HG03039 (cell line): ENCODE measurements at regions not wholly inside any gene's neighbourhood (a gene's known extent, or its start where the extent isn't known, plus 50 kb on each side); places are given as distances from the start of the nearest gene placed in this dataset.
"Not testable (repeated sequence)": the region's sequence is repeated elsewhere in the genome, so short reads cannot be mapped to it uniquely, and the experiment has no call there.

Experiments used
- ATAC-seq: cut with Tn5 transposase; IDR thresholded peaks from one replicate; pipeline ENCODE4 v1.9.1; 2021; ENCODE audit warnings: mild to moderate bottlenecking, moderate library complexity; ENCODE audit not compliant: unreplicated experiment

- ATAC-seq, result no peak
Observed at GRCh38 chr17:77560841-77561240, 397.7 kb upstream of the TNRC6C start.

DNA sequence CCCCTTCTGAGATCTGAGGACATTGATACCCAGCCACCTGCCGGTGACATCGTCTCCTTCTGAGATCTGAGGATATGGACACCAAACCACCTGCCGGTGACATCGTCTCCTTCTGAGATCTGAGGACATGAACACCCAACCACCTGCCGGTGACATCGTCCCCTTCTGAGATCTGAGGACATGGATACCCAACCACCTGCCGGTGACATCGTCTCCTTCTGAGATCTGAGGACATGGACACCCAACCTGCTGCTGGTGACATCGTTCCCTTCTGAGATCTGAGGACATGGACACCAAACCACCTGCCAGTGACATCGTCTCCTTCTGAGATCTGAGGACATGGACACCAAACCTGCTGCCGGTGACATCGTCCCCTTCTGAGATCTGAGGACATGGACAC lies 396.1 kb upstream of the TNRC6C start:
- ATAC-seq, result not testable (repeated sequence)

- no peak for ATAC-seq
Observed at GRCh38 chr17:77563439-77564102, 394.9 kb upstream of the TNRC6C start.

GRCh38 chr17:77564278-77564920 lies 394.1 kb upstream of the TNRC6C start:
- no peak for ATAC-seq

DNA sequence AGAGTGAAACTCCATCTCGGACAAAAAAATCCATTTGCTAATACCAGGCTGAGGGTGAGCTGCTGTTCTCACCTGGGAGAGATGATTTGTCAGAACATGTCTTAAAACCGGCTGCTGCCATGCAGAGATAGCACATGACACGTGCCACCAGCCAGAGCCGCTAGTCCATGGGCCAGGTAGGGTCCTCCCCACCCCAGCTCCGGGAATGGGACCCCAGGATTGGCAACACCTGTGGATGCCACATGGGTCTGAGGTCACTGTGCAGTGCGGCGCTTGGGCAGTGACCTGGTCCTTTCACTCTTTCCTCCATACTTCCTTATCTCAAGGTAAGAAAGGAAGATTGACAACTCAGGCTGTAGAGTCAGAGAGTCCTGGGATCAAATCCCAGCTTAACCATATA lies 393.3 kb upstream of the TNRC6C start:
- no peak for ATAC-seq

- no peak for ATAC-seq
Observed at GRCh38 chr17:77566151-77566550, 392.4 kb upstream of the TNRC6C start.

DNA sequence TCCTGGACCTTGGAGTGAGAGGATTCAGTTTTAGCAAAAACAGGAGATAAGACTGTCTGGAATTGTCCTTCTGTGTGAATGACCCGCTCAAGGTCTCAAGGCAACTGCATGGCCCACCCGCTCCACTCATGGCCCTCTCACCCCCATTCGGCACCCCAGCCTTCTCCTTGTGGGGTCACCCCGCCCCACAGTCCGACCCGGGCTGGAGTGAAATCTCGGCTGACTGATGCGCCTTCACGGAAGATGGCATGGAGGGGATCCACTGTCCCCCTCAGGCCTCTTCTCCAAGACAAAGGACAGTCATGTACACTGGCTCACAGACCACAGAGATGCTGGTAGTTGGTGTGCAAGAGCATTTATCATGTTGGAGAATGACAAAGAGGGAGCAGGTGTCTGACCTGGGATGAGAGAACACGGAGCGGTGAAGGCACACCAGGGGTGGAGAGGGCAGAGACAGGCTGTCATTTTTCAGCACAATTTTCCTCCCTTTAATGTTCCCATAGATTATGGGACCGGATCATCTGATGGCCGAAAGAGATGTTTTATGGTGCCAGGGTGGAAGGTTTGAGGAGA lies 391.9 kb upstream of the TNRC6C start:
- ATAC-seq, result no peak

GRCh38 chr17:77568540-77568939 lies 390.0 kb upstream of the TNRC6C start:
- no peak for ATAC-seq

DNA sequence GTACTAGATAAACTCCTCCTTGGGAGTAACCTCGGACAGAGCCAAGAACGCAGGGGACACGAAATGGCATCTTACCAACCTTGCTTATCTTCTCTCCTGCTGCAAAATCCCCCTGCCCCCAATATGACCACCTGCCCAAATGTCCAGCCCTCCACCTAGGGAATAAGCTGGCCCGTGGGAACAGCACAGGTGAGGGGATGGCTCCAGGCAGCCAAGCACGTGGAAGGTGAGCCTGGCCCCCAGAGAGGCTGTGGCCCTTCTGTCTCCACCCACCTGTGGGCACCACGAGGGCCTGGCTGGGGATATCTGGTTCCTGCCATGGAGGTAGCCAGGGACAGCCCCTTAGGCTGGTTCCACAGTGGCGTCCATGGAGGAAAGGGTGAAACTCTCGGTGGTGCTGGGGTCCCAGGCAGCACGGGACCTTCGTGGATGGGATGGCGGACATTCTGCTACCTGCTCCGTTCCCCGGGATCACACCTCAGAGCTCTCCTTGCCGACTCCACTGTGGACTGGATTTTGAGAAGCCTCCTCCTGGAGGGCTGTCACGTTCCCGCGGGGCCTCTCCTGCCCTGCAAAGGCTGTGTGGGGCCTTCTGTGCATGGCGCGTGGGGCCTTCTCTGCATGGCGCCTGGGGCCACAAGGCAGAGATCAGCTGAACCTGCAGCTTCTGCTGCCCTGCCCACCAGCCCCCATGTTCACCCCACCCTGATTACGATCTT lies 388.5 kb upstream of the TNRC6C start:
- no peak for ATAC-seq

DNA sequence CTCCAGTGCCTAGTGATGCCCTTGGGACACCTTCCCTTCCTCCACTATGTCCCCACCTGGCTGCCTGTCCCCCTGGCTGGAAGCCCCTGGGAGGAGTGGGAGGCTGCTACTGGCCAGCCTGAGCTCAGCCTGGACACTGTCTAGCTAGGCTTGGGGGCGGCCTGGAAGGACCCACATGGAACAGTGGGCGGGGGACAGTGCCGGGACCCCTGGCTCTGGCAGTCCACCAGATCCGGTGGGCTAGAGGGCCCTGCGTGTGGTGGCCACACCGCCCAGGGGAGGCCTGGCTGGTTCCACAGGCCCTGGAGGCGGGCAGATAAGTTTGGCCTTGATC lies 388.0 kb upstream of the TNRC6C start:
- ATAC-seq, result no peak

- ATAC-seq, result no peak
Observed at GRCh38 chr17:77571155-77571981, 387.1 kb upstream of the TNRC6C start.

DNA sequence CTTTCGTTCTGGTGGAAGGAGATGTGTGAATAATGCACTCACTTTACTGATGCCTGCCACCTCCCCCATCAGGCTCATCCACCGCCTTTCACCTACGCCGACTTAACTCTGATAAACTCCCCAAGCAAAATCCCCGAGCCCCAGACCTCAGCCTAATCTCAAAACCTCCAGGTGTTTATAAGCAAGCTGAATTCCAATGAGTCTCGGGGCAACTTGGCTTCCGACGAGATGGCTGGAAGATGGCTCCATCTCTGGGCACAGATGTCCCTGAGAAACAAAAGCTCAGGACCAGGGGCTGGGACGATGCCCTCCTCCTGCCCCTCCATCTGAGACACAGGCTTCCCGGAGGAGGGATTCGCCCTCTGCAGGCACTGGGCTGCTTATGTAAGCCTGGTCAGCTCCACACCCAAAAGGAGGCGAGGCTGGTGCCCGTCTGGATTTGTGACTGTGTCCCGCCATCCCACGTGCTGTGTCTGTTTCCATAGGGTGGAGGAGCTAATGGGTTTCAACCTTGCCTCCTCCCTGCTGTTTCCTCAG lies 386.4 kb upstream of the TNRC6C start:
- ATAC-seq, result no peak

DNA sequence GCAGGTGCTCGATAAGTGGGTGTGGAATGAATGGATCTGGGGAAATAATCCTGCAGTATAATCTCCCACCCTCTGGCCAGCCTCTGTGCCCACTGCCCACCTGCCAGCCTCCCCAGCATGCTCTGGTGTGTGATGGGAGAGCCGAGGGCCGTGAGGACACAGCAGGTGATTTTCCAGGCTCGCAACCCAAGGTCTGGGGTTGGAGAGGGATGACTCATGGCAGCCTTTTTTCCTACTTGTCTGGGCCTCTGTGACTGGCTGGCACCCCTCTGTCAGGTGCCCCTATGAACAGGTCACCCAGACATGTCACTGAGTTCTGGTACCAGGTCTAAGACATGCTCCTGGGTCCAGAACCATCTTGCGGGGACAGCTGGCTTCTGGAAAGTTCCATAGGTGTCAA lies 385.7 kb upstream of the TNRC6C start:
- no peak for ATAC-seq

- no peak for ATAC-seq
Observed at GRCh38 chr17:77577491-77577890, 381.0 kb upstream of the TNRC6C start.

DNA sequence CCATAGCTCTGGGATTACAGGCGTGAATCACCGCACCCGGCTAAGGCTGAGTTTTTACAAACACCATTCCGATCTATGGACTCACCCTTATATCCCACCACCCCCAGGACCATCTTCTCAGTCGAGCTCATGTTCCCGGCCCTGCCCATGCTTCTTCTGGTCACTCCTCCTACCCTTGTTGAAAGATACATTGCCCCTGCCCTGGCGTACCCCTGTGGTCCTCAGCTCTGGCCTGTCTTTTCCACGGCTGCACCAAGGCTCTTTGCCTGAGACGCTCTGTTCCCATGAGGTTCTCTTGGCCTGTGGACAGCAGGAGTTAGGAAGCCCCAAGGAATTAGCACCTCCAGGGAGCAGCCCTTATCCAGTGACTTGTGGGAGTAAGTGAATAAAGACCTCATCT lies 379.4 kb upstream of the TNRC6C start:
- ATAC-seq, result no peak

- no peak for ATAC-seq
Observed at GRCh38 chr17:77579682-77580081, 378.8 kb upstream of the TNRC6C start.

GRCh38 chr17:77580531-77581270 lies 377.8 kb upstream of the TNRC6C start:
- ATAC-seq, result no peak

- no peak for ATAC-seq
Observed at GRCh38 chr17:77581480-77581879, 377.0 kb upstream of the TNRC6C start.

DNA sequence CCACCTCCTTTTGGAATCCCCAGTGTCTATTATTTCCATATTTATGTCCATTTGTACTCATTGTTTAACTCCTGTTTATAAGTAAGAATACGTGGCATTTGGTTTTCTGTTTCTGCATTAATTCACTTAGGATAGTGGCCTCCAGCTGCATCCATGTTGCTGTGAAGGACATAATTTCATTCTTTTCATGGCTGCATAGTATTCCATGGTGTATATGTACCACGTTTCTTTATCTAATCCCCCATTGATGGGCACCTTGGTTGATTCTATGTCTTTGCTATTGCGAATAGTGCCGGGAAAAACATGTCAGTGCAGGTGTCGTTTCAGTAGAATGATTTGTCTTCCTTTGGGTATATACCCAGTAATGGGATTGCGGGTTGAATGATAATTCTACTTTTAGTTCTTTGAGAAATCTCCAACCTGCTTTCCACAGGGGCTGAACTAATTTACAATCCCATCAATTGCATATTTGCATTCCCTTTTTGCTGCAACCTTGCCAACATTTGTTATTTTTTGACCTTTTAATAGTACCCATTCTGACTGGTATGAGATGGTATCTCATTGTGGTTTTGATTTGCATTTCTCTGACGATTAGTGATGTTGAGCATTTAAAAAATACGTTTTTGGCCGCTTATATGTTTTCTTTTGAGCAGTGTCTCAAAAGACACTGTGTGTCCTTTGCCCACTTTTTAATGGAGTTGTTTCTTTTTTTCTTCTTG lies 373.2 kb upstream of the TNRC6C start:
- ATAC-seq, result no peak
